Spleen (tissue), 11 donors: ENCODE measurements at regions not wholly inside any gene's neighbourhood (a gene's known extent, or its start where the extent isn't known, plus 50 kb on each side); places are given as distances from the start of the nearest gene placed in this dataset.

Source experiments
- DNase-seq: peaks from one replicate; pipeline ENCODE4 v3.0.0-alpha.2; 2020
- H3K27ac ChIP-seq, 8 donors: fragments of 200-600 bp; sonication (generic) in 7 of 8; 1 replicate in 4 of 8; 2 replicates in 4 of 8; pipeline versions ENCODE4 v1.5.0 to v1.8.0; 2016 to 2021; ENCODE audit warnings: inconsistent platforms in 4 of 8, mild to moderate bottlenecking in 4 of 8, moderate library complexity in 1 of 8
- H3K27me3 ChIP-seq, 7 donors: fragments of 200-600 bp; sonication (generic) in 6 of 7; replicated peaks in 1 of 7; 1 replicate in 4 of 7; 2 replicates in 3 of 7; pipeline versions ENCODE4 v1.5.0 to v1.8.0; 2016 to 2021; ENCODE audit warnings: inconsistent platforms in 3 of 7, mild to moderate bottlenecking in 1 of 7
- H3K36me3 ChIP-seq, 6 donors: fragments of 200-600 bp; sonication (generic) in 5 of 6; 1 replicate in 4 of 6; 2 replicates in 2 of 6; pipeline versions ENCODE4 v1.5.0 to v1.8.0; 2016 to 2021; ENCODE audit warnings: inconsistent platforms in 2 of 6
- H3K4me1 ChIP-seq, 6 donors: fragments of 200-600 bp; sonication (generic) in 5 of 6; 1 replicate in 3 of 6; 2 replicates in 3 of 6; pipeline versions ENCODE4 v1.5.0 to v1.8.0; 2016 to 2021; ENCODE audit warnings: inconsistent platforms in 3 of 6
- H3K4me3 ChIP-seq, 8 donors: fragments of 200-600 bp; sonication (generic) in 7 of 8; 1 replicate in 4 of 8; 2 replicates in 4 of 8; pipeline versions ENCODE4 v1.5.0 to v1.8.0; 2016 to 2021; ENCODE audit warnings: inconsistent platforms in 4 of 8, mild to moderate bottlenecking in 4 of 8, moderate library complexity in 2 of 8
- H3K9me3 ChIP-seq, 8 donors: fragments of 200-600 bp; sonication (generic) in 7 of 8; 1 replicate in 4 of 8; 2 replicates in 4 of 8; pipeline versions ENCODE4 v1.5.0 to v1.8.0; 2016 to 2021; ENCODE audit warnings: inconsistent platforms in 4 of 8
- POLR2A ChIP-seq, 3 donors: fragments of 450-650 bp; IDR thresholded peaks; one replicate each; pipeline ENCODE4 v1.5.1; 2017; ENCODE audit warnings: antibody characterized with exemption in 3 of 3, mild to moderate bottlenecking in 1 of 3
- POLR2AphosphoS5 ChIP-seq, 3 donors: sonication (generic); formaldehyde crosslinking; IDR thresholded peaks; one replicate each; pipeline ENCODE4 v1.5.1; 2017; ENCODE audit warnings: antibody characterized with exemption in 3 of 3
- WGBS, 5 donors: extraction: QIAGEN DNeasy Blood & Tissue Kit in 3 of 5; methylation state at CpG; one replicate each; pipeline versions ENCODE4 v1.1.5 to v1.1.7; 2013 to 2018; 5-methylcytosine and 5-hydroxymethylcytosine counted together
- intact Hi-C: fragments of 100-400 bp; cut with DNase I; formaldehyde crosslinking; loops from one replicate; pipeline ENCODE4 v1.15.0; 2023; ENCODE audit warnings: low total_unique reads
- TF ChIP-seq, protein P1 (sequence below), 11 experiments: fragments of 200-600 bp in 7 of 11; fragments of 450-650 bp in 4 of 11; sonication (generic) in 4 of 11; IDR thresholded peaks in 8 of 11; conservative IDR thresholded peaks in 3 of 11; 1 replicate in 7 of 11; 2 replicates in 4 of 11; pipeline versions ENCODE4 v1.4.0 to v1.8.0; 2016 to 2021; ENCODE audit warnings: antibody characterized with exemption in 11 of 11, inconsistent platforms in 4 of 11, mild to moderate bottlenecking in 1 of 11
- donor health status: healthy with polysubstance abuse.
- donor health status: DM: no; HTN: no; CAD: no; lungs with moderate emphysema.
- donor health status: DM: no; HTN: no; CAD: no.
- donor health status: Bipolar disorder and iron deficiency.
- donor health status: healthy.
- donor health status: DM: no; HTN: no; CAD: no.
- donor health status: DM: yes; HTN: yes; CAD: no.

DNA sequence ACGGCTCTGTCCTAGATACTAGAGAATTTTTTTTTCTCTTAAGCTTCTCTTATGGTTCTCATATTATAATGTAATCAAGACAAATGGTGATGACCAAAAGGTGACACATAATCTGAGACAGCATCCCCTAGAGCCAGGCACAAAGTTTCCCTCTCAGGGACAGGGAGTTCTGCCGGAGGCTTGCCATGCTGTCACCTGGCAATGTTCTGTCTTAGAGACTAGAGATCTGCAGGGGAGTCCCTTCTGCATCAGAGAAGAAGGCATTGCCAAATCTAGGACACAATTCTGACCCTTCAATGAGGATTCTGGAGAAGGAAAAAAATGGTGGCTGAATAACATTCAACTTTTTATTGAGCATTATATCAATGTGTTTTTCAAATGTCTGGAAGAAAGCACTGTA lies 261.2 kb upstream of the TRPC7 start:
- Histone ChIP-seq H3K4me3 (no peak overlapping the region), H3K36me3 (no peaks in the 10 kb centered on the region), H3K9me3 (no peaks in the 10 kb centered on the region), H3K4me1 (no peaks in the 10 kb centered on the region), H3K27me3 (no peaks in the 10 kb centered on the region), H3K27ac (no peak overlapping the region)
- TF ChIP-seq, protein P1, sequence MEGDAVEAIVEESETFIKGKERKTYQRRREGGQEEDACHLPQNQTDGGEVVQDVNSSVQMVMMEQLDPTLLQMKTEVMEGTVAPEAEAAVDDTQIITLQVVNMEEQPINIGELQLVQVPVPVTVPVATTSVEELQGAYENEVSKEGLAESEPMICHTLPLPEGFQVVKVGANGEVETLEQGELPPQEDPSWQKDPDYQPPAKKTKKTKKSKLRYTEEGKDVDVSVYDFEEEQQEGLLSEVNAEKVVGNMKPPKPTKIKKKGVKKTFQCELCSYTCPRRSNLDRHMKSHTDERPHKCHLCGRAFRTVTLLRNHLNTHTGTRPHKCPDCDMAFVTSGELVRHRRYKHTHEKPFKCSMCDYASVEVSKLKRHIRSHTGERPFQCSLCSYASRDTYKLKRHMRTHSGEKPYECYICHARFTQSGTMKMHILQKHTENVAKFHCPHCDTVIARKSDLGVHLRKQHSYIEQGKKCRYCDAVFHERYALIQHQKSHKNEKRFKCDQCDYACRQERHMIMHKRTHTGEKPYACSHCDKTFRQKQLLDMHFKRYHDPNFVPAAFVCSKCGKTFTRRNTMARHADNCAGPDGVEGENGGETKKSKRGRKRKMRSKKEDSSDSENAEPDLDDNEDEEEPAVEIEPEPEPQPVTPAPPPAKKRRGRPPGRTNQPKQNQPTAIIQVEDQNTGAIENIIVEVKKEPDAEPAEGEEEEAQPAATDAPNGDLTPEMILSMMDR (IDR thresholded peaks at IDR 0.05 in 8 of 11, conservative IDR thresholded peaks at IDR 0.05 in 3 of 11), result no peak
- TF ChIP-seq POLR2A (IDR thresholded peaks at IDR 0.05) (no peak), POLR2AphosphoS5 (IDR thresholded peaks at IDR 0.05) (no peak)
- 87 to 99% (median 92%) methylated on average over 2 of the region's 2 CpGs for WGBS, 5 donors
- intact Hi-C loops, result no loop called here
- no peak for DNase-seq

- Histone ChIP-seq H3K36me3 (no peaks in the 10 kb centered on the region), H3K27me3 (no peaks in the 10 kb centered on the region), H3K4me3 (no peak overlapping the region), H3K9me3 (no peaks in the 10 kb centered on the region), H3K27ac (no peak overlapping the region), H3K4me1 (peaks cover 0 to 12% (median 0%) of the 10 kb centered on the region in 6 donors)
- intact Hi-C loops, result no loop called here
- no peak for DNase-seq
- TF ChIP-seq POLR2AphosphoS5 (IDR thresholded peaks at IDR 0.05), result no peak
- TF ChIP-seq POLR2A (IDR thresholded peaks at IDR 0.05), result no peak
- TF ChIP-seq, protein P1 (IDR thresholded peaks at IDR 0.05 in 8 of 11, conservative IDR thresholded peaks at IDR 0.05 in 3 of 11), result no peak
Measured at GRCh38 chr5:136622747-136623146, 257.4 kb upstream of the TRPC7 start.

GRCh38 chr5:136621743-136622142 lies 256.4 kb upstream of the TRPC7 start:
- no peak overlapping the region for H3K4me3 ChIP-seq
- WGBS, 5 donors, result 38 to 63% (median 61%) methylated on average over 3 of the region's 3 CpGs
- peaks cover 0 to 12% (median 0%) of the 10 kb centered on the region in 6 donors for H3K4me1 ChIP-seq
- H3K9me3 ChIP-seq, result no peaks in the 10 kb centered on the region
- DNase-seq, result no peak
- TF ChIP-seq POLR2A (IDR thresholded peaks at IDR 0.05), result no peak
- TF ChIP-seq, protein P1 (IDR thresholded peaks at IDR 0.05 in 8 of 11, conservative IDR thresholded peaks at IDR 0.05 in 3 of 11), result no peak
- no peak for TF ChIP-seq POLR2AphosphoS5 (IDR thresholded peaks at IDR 0.05)
- no peak overlapping the region for H3K27ac ChIP-seq
- intact Hi-C loops, result no loop called here
- no peaks in the 10 kb centered on the region for H3K27me3 ChIP-seq
- H3K36me3 ChIP-seq, result no peaks in the 10 kb centered on the region

- TF ChIP-seq, protein P1 (IDR thresholded peaks at IDR 0.05 in 8 of 11, conservative IDR thresholded peaks at IDR 0.05 in 3 of 11), result no peak
- TF ChIP-seq POLR2A (IDR thresholded peaks at IDR 0.05), result no peak
- TF ChIP-seq POLR2AphosphoS5 (IDR thresholded peaks at IDR 0.05), result no peak
- 77 to 90% (median 86%) methylated on average over 1 of the region's 1 CpG for WGBS, 5 donors
Measured at GRCh38 chr5:136620621-136621020, 255.3 kb upstream of the TRPC7 start.

More at GRCh38 chr5:136620621-136621020, 255.3 kb upstream of the TRPC7 start:
- Histone ChIP-seq H3K9me3 (no peaks in the 10 kb centered on the region), H3K4me1 (peaks cover 0 to 12% (median 0%) of the 10 kb centered on the region in 6 donors), H3K4me3 (no peak overlapping the region), H3K27ac (peak overlapping the region in 1 of 8 donors; percentile 32), H3K36me3 (no peaks in the 10 kb centered on the region), H3K27me3 (no peaks in the 10 kb centered on the region)
- intact Hi-C loops, result no loop called here
- no peak for DNase-seq
